HG02588 (cell line): ENCODE measurements at regions not wholly inside any gene's neighbourhood (a gene's known extent, or its start where the extent isn't known, plus 50 kb on each side); places are given as distances from the start of the nearest gene placed in this dataset.
"Not testable (repeated sequence)": the region's sequence is repeated elsewhere in the genome, so short reads cannot be mapped to it uniquely, and the experiment has no call there.

Experiments
- ATAC-seq: cut with Tn5 transposase; IDR thresholded peaks from one replicate; pipeline ENCODE4 v1.9.1; 2021; ENCODE audit warnings: mild to moderate bottlenecking, moderate library complexity; ENCODE audit not compliant: unreplicated experiment

DNA sequence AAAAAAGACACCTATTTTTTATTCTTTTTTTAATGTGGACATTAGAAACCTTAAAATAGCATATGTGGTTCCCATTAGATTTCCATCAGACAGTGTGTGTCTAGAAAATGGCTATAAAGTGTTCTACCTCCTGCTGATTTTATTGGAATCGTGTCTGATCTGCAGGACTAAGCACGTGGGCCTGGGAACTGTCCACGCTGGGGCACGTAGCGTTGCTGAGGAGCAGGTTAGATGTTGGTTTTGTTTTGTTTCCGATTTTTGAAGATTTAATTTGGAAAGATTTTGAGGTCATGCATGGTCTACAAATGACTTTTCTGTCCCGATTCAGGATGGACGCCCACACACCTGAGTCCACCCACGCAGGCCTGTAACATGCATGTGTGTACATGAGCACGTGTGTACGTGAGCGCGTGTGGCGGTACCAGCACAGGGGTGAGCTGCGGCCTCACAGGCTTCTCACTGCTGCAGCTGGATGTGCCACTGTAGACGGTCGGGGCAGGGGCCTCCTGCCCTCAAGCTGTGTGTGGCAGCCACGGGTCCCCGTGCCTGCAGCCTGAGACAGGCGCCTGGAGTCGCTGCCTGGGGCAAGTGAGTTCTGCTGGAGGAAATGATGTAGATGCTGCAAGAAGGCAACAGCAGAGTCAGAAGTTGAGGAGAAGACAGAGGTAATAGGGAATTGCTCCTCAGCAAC is 99.7 kb upstream of the CTDP1 start:
- ATAC-seq = no peak

DNA sequence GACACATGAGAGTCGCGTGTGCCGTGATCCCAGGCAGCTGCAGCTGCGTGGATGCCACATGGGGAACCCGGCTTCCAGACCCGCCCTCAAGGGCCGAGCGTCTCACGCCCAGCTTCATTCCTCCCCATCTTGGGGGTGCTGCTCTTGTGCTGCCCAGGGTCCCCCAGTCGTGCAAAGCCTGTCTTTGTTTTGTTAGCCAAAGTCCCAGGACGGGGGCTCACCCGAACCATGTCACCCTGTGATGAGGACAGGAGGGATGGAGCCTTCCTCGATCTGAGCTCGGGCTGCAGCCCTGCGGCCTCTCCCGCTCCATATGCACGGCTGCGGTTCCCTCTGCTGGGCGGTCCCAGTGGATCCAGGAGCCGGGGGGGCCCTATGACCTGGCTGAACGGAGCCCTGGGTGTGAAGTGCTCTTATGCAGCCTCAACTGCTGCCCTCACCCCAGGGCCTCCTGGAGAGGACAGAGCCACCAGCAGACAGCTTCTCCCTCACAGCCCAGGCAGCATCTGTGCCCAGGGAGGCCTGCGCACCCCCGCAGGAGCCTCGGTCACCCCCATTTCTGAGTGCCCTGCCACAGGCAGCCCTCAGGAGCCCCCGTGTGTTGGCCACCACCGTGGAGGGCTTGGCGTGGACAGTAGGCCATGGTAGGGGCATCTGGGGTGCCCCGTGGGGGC is 99.0 kb upstream of the CTDP1 start:
- no peak for ATAC-seq

DNA sequence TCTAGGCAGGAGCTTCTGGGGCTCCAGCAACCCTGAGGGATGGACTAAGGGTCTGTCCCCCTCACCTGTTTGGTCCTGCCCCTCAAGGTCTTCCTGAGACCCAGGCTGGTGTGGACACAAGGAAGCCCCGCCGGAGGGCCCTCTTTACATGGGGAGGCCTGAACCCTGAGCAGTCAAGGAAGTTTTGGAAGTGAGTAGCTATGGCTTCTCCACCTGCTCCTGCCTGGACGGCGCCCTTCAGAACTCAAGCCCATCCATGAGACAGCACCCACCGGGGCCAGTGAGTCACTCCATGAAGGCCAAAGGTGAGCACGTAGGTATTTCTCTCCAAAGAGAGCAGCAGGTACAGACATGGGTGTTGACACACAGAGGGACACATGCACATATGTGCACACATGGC is 98.2 kb upstream of the CTDP1 start:
- ATAC-seq = no peak

GRCh38 chr18:79581911-79582310 is 97.7 kb upstream of the CTDP1 start:
- no peak for ATAC-seq

DNA sequence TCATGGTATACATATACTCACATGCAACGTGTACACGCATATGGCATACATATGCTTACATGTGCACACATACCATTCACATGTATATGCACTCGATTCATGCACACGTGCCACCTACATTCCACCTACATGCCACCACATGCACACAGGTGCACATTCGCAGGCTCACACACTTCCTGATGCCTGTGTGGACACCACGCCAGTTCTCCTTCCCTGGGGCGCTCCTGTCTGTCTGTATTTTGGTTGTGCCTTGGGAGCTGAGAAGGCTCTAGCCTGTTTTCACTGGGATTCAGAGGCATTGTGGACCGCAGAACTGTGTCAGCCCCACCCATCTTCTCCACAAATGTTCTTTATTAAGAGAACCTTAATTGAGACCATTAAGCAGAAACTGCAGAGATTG is 96.6 kb upstream of the CTDP1 start:
- ATAC-seq = no peak

- ATAC-seq = no peak
These were observed 96.2 kb upstream of the CTDP1 start for GRCh38 chr18:79583426-79583825.

DNA sequence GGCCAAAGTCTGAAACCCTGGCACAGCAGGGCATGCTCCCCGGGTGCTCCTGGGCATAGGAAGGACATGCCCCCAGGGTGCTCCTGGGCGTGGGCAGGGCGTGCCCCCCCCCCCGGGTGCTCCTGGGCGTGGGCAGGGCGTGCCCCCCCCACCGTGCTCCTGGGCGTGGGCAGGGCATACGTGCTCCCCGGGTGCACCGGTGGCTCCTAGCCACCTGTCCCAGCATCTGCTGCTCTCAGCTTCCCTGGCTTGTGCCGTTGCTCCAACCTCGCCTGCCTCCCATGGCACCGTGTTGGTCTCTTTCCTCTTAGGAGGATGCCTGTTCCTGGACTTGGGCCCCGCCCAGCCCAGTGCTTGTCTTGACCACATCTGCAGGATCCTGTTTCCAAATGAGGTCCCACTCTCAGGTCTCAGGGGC is 95.6 kb upstream of the CTDP1 start:
- no peak for ATAC-seq

DNA sequence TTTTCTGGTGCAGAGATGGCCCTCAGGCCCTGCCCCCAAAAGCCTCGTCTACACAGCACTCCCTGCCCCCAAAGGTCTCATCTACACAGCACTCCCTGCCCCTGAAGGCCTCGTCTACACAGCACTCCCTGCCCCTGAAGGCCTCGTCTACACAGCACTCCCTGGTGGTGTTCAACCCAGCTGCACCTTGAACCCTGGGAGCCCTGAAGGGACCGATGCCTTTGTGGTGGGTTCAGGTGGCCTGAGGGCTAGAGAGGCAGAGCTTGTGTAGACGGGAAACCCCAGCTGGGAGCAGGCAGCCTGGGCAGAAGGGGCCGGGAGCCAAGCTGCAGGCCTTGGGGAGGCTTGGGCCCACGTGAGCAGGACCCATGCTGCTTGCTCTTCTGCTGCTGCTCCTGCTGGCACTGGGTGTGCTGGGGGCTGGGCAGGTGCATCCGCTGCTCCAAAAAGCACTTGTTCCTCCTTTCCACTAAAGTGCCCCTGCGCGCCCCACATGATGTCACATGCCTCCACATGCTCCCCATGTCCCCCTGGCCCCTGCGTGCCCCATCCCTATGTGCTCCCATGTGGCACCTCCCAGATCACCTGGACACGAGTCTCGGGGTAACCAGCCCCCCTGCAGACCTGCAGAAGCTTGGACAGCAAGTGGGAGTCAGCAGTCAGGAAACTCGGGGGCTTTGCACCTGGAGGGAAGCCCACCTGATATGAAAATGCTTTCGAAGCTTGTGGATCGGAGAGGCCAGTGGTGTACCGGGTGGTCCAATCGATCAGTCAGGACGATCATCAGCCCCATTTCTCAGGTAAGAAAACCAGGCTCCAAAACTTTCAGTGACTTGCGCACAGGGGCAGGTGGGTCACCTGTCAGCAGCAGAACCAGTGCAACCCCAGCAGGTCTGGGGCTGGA is 94.9 kb upstream of the CTDP1 start:
- ATAC-seq = no peak

DNA sequence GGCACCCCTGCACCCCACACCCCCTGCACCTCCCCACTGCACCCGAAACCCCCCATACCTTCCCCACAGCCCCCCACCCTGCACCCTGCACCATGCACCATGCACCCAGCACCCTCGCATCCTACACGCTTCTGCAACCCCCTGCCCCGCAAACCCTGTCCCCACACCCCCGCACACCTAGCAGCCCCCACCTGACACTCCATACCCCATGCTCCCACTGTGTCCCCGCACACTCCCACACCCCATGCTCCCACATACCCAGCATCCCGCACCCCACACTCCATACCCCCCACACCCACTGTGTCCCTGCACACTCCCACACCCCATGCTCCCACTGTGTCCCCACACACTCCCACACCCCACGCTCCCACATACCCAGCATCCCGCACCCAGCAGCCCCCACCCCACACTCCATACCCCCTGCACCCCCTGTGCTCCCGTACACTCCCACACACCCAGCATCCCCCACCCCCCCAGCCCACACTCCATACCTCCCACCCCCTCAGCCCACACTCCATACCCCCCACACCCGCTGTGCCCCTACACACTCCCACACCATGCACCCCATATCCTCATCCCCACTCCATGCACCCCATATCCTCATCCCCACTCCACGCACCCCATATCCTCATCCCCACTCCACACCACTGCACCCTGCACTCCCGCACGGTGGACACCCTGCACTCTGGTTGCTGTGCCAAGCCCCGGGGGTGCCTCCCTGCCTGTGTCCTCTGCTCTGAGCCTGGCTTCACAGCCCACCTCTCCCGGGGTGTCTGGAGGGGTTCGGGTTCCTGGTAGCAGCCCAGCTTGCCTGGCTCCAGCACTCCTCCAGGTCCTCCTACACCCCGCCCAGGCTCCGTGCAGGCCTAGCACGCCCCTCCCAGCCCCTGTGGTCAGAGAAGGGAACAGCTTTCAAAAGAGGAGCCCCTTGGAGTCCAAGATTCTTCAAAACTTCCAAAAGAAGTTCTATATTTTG is 93.9 kb upstream of the CTDP1 start:
- ATAC-seq = no peak

DNA sequence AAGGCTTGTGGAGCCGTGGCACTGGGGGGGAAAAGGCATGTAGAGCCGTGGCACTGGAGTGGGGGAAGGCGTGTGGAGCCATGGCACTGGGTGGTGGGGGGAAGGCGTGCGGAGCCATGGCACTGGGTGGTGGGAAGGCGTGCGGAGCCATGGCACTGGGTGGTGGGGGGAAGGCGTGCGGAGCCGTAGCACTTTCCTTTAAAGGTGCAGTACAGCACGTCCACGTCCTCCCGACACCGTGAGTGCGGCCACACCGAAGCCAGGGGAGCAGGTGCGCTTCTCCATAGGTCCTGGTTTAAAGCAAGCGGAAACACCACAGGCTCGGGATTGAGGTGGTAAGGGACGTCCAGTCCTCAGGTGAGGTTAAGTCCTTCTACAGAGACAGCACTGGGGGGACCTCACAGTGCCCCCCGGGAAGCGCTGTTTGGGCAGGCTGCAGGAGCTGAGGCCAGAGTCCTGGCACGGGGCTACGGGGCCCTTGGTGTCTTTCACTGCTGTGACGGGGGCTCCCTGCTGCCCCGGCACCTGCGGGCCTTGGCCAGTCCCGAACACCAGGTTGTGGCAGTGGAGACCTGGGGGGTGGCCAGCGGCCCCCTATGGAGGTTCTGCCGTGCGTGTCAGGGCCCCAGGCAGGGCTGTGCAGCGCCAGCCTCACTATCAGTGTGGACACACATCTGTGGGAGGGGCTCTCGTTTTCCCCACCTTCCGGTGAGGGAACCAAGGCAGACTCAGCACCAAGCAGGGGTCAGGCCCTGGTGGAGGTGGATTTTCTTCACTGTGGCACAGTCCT is 93.0 kb upstream of the CTDP1 start:
- ATAC-seq = no peak

DNA sequence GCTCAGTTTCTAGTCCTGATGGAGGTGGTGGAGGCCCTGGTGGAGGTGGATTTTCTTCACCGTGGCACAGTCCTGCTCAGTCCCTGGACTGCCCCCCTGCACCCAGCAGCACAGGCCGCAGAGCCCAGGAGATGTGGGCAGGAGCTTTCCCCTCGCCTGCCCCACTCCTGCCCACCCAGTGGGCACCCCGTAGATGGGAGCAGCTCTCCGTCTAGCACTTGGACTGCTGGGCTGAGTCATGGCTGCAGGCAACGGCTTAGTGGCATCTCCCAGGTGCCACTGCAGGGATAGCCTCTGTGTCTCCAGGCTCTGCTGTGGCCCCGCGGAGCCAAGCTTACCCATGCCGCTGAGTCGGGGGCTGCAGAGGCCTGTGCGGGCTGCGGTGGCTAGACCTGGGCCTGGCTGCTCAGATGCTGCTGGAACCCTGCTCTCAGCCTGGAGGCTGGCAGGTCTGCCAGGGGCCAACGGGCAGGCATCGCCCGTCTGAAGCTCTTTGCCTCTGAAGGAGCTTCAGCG is 92.3 kb upstream of the CTDP1 start:
- ATAC-seq = no peak

DNA sequence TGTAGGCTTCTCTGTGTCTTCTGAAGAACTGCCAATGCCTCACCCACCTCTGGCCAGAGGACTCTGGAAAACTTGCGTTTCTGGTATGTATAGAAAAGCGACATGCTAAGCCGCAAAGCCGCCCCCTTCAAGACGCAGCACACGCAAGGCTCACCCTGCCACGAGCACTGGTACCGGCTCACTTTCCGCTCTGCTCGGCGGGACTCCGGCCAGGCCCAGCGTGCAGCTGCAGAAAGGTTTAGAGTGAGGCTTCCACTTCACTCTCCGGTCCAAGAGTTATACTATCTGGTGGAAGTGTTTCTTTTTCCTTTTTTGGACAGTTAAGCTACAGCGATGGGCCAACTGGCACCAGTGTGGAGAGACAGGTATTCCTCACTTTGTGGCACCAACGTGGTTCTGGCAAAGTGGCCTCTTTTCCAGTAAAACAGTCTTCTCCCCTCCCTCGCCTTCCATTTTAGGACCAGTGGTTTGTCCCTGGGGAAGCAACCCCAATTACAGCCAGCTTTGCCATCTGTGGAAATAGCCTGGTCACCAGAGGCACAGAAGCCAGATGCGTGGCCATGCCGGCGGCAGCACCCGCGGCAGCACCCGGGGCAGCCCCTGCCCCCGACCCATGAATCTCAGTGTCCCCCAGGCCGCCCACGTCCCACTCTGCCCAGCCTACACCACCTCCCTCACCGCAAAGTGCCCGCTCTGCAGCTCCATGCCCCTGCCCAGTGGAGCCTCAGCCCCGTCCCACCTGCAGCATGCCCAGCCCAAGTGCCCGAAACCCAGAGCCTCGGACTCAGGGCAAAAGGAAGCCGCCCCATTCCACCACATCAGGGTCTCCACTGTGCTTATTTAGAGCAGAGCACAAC is 91.6 kb upstream of the CTDP1 start:
- no peak for ATAC-seq

DNA sequence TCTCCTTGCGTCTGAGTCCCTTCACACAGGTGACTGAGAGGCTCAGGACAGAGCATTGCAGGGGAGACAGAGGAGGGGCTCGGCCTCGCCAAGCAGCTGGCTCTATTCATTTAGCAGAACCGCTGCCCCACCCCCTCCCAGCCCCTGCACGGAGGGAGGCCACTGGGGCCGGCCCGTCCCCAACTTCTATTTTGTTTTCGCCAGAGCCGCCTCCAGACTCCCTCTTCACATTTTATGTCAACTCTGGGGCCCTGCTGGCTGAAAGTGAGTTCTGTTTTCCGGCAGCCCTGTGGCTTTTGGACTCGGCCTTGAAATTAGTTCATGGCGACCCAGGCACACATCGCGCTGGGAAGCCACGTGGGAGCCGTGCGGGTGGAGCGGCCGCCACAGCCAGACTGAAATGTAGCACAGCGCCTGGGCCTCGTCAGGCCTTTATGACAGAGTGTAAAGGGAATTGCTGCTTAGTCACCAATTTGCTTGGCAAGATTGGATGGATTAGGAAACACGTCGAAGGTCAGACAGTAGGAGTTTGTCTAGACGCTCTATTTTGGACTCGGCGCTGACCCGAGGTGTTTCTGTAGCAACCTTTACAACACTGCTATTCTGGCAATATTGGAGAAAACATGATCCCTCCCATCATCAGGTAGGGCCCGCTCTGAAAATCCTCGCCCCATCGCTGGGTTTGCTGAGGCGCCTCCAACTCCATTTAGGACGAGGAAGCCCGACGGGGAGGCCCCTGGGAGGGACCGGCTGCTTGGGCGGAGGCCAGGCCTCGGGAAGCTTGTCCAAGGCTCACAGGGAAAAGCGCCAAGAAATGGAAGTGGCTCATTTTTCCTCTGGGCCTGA is 90.7 kb upstream of the CTDP1 start:
- ATAC-seq = no peak

DNA sequence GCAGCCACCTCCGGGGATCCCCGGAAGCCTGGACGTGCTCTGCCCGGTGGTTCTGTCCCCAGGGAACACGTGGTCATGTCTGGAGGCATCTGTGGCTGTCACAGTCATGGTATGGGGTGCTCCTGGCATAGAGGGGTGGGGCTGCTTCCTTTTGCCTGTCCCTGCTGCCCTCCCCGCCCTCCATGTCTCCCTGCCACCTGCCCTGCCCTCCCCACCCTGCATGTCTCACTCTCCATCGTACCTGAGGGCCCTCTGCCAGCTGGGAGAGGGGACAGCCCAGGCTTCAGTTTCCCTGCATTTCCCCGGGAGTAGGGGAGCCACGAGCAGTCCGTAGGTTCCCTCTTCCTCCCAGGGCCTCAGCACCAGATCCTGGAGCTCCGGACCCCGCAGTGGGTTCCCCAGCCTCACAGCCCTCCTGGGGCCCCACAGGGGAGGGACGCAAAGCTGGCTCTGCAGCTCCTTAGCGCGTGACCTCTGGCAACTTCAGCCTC is 90.0 kb upstream of the CTDP1 start:
- ATAC-seq = no peak

DNA sequence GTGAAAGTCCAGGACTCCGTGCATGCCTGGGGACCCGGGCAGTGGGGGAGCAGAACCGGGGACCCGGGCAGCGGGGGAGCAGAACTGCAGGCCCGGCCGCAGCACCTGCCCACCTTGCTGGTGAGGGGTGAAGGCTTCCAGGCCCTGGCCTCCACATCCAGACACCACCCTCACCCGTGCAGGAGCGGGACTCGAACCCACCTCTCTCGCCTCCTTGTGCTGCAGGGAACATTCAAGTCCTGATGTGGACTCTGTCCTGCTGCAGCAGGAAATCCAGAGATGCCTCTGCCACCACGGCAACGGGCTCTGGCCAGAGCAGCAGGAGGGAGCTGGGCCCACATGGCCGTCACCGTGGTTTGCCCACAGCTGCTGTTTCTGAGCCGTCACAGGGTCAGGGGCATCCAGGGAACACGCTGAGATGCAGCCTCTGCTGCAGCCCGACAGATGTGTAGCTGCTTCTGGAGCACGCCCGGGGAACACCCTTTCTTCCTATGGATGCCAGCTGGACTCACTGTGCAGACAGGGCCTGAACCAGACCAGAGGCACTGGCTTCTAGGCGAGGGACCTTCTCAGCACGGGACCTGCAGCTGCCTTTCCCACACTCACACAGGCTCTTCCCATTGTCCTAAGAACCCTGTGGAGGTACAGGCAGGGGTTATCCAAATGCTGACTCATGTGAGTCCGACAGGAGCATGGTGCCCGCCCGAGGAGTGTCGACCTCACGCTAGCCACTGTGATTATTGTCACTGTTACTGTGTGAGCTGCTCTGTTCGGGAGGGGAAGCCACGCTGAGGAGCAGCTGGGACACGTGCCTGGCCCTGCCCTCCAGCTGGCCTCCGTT is 89.2 kb upstream of the CTDP1 start:
- no peak for ATAC-seq

GRCh38 chr18:79591032-79591308 is 88.6 kb upstream of the CTDP1 start:
- ATAC-seq = no peak

DNA sequence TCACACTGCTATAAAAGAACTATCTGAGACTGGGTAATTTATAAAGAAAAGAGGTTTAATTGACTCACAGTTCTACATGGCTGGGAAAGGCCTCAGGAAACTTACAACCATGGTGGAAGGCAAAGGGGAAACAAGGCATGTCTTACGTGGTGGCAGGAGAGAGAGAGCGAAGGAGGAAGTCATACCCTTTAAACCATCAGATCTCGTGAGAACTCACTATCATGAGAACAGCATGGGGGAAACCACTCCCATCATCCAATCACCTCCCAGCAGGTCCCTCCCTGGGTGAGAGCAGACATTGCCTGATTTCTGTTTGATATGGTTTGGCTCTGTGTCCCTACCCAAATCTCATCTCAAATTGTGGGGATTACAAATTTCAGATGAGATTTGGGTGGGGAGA is 86.9 kb upstream of the CTDP1 start:
- ATAC-seq = not testable (repeated sequence)
